HepG2 (cell line): ENCODE measurements at regions not wholly inside any gene's neighbourhood (a gene's known extent, or its start where the extent isn't known, plus 50 kb on each side); places are given as distances from the start of the nearest gene placed in this dataset.

ENCODE experiments used
- ATAC-seq: fragments of 200-7000 bp; cut with Tn5 transposase; 3 replicates; pipeline ENCODE4 v1.9.1; 2020; ENCODE audit warnings: mild to moderate bottlenecking, moderate library complexity
- BruUV-seq: library from RNA; stranded (reverse); fragments of 400-500 nt; replicated peaks from 2 replicates; lab custom pipeline; 2021; lab: Mats Ljungman, UMichigan
- CTCF ChIA-PET: fragments of 300-600 bp; formaldehyde crosslinking; extraction: SDS; loops from one replicate; lab custom pipeline; 2021; ENCODE audit warnings: low total read pairs, inconsistent platforms, low intra/inter-chr PET ratio; lab: Yijun Ruan, JAX
- POLR2A ChIA-PET: fragments of 350-600 bp; sonication (Branson Sonifier 250); formaldehyde crosslinking; loops from one replicate; lab custom pipeline; 2020; ENCODE audit warnings: antibody characterized with exemption, inconsistent platforms; lab: Yijun Ruan, JAX
- DNase-seq: peaks from one replicate; pipeline ENCODE4 v3.0.0-alpha.2; 2015; ENCODE audit warnings: low spot score
- FAIRE-seq: peaks from 3 replicates; lab custom pipeline; 2011; peaks lifted over from hg19 to GRCh38; lab: Jason Lieb, UNC
- H2AFZ ChIP-seq: one replicate; pipeline ENCODE4 v1.6.1; 2011; ENCODE audit warnings: low read length, inconsistent platforms
- H3K27ac ChIP-seq: fragments of 300-600 bp; 3 replicates; pipeline ENCODE4 v1.8.0; 2011; ENCODE audit warnings: mixed run types, mild to moderate bottlenecking, mixed read lengths, low read length, inconsistent platforms; ENCODE audit not compliant: insufficient read depth; ENCODE audit errors: extremely low read length
- H3K27me3 ChIP-seq, 2 experiments: fragments of 200-600 bp in 1 of 2; 2 replicates in 1 of 2; 3 replicates in 1 of 2; pipeline versions ENCODE4 v1.6.0 to v1.8.0; 2011; ENCODE audit warnings: low read length in 2 of 2, mild to moderate bottlenecking in 2 of 2, moderate library complexity in 2 of 2, inconsistent platforms in 1 of 2; ENCODE audit not compliant: insufficient read depth in 2 of 2, control insufficient read depth in 1 of 2
- H3K36me3 ChIP-seq, 2 experiments: fragments of 200-600 bp in 1 of 2; replicated peaks in 1 of 2; 2 replicates in 1 of 2; 3 replicates in 1 of 2; pipeline versions ENCODE4 v1.5.1 to v1.8.0; 2011; ENCODE audit warnings: low read length in 2 of 2, inconsistent platforms in 1 of 2; ENCODE audit not compliant: insufficient read depth in 2 of 2, control insufficient read depth in 1 of 2
- H3K4me1 ChIP-seq: 2 replicates; pipeline ENCODE4 v1.5.1; 2012; ENCODE audit warnings: low read length, inconsistent platforms; ENCODE audit not compliant: insufficient read depth
- H3K4me2 ChIP-seq: 2 replicates; pipeline ENCODE4 v1.6.0; 2011; ENCODE audit warnings: low read depth, low read length, inconsistent platforms
- H3K4me3 ChIP-seq, 3 experiments: fragments of 200-600 bp in 1 of 3; sonication (generic), shearing (Covaris generic) in 1 of 3; replicated peaks in 1 of 3; 2 replicates each; pipeline ENCODE4 v1.5.1; 2011 to 2016; ENCODE audit warnings: low read length in 3 of 3, inconsistent platforms in 2 of 3, low read depth in 2 of 3, mild to moderate bottlenecking in 2 of 3, control low read depth in 1 of 3, mixed read lengths in 1 of 3; ENCODE audit not compliant: insufficient read depth in 1 of 3
- H3K79me2 ChIP-seq: one replicate; pipeline ENCODE4 v1.6.1; 2011; ENCODE audit warnings: low read length, inconsistent platforms; ENCODE audit not compliant: insufficient read depth
- H3K9ac ChIP-seq: 2 replicates; pipeline ENCODE4 v1.6.0; 2011; ENCODE audit warnings: mild to moderate bottlenecking, low read depth, low read length, inconsistent platforms; ENCODE audit not compliant: insufficient read depth
- H3K9me3 ChIP-seq: 2 replicates; pipeline ENCODE4 v1.5.1; 2012; ENCODE audit warnings: mild to moderate bottlenecking, low read length
- H4K20me1 ChIP-seq: 2 replicates; pipeline ENCODE4 v1.6.0; 2011; ENCODE audit warnings: inconsistent platforms, mild to moderate bottlenecking, low read length, moderate library complexity; ENCODE audit not compliant: insufficient read depth
- HNF4A ChIP-seq: sonication (generic); formaldehyde crosslinking; IDR thresholded peaks from 2 replicates; pipeline ENCODE4 v1.4.0; 2020; ENCODE audit warnings: missing genetic modification reagents
- KDM5A ChIP-seq: fragments of 200-600 bp; sonication (generic); IDR thresholded peaks from 2 replicates; pipeline ENCODE4 v1.7.0; 2018; ENCODE audit warnings: antibody characterized with exemption, mild to moderate bottlenecking, low read length, borderline replicate concordance
- NR2F2 ChIP-seq: IDR thresholded peaks from 2 replicates; pipeline ENCODE4 v1.6.1; 2012; ENCODE audit warnings: low read depth, inconsistent platforms, borderline replicate concordance
- PRMT3 ChIP-seq: sonication (generic); formaldehyde crosslinking; IDR thresholded peaks from 2 replicates; pipeline ENCODE4 v1.8.1; 2022; ENCODE audit warnings: low read depth, mild to moderate bottlenecking, moderate library complexity, missing genetic modification reagents, borderline replicate concordance
- TAF15 ChIP-seq: fragments of 200-400 bp; formaldehyde crosslinking; IDR thresholded peaks from one replicate; pipeline ENCODE4 v1.6.1; 2018; ENCODE audit warnings: mild to moderate bottlenecking, low read depth, low read length; ENCODE audit not compliant: poor library complexity, severe bottlenecking
- TBX2 ChIP-seq: sonication (generic); formaldehyde crosslinking; IDR thresholded peaks from 2 replicates; pipeline ENCODE4 v1.5.0; 2020; ENCODE audit warnings: missing genetic modification reagents, mild to moderate bottlenecking, borderline replicate concordance
- ZNF749 ChIP-seq: sonication (generic); formaldehyde crosslinking; IDR thresholded peaks from 2 replicates; pipeline ENCODE4 v1.8.0; 2022; ENCODE audit warnings: mild to moderate bottlenecking, missing genetic modification reagents, moderate library complexity, borderline replicate concordance
- WGBS: methylation state at CpG from one replicate; pipeline ENCODE4 v1.1.6; 2017; ENCODE audit warnings: low lambda C conversion rate; 5-methylcytosine and 5-hydroxymethylcytosine counted together
- in situ Hi-C: cut with HindIII; loops from 2 replicates; pipeline ENCODE4 v1.10.0; 2017; ENCODE audit warnings: low pct_unique_long_range_greater_than_20kb; ENCODE audit not compliant: extremely low pct_ligation_motif_present
- intact Hi-C: fragments of 100-400 bp; cut with micrococcal nuclease; formaldehyde crosslinking; loops from one replicate; pipeline ENCODE4 v1.10.0; 2022; ENCODE audit not compliant: unreplicated experiment
- TF ChIP-seq, protein P1 (sequence below): sonication (generic); formaldehyde crosslinking; IDR thresholded peaks from 2 replicates; pipeline ENCODE4 v1.5.0; 2020; ENCODE audit warnings: mild to moderate bottlenecking, missing genetic modification reagents, moderate library complexity
- TF ChIP-seq, protein P2 (sequence below): sonication (generic); formaldehyde crosslinking; IDR thresholded peaks from 2 replicates; pipeline ENCODE4 v1.4.0; 2020; ENCODE audit warnings: missing genetic modification reagents

DNA sequence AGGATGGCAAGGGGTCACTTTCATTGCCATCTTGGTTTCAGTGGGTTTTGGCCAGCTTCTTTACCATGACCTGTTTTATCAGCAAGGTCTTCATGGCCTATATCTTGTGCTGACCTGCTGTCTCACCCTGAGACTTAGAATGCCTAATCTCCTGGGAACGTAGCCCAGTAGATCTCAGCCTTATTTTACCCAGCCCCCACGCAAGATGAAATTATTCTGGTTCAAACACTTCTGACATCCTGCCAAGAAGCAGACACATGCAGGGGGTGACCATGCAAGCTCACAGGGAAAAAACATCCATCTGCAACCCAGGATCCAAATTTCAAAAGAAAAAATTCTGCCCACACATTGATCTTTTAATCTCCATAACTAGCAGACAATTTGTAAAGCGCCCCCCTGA is 88.4 kb upstream of the EEPD1 start:
- Histone ChIP-seq H3K9me3 (no peaks in the 10 kb centered on the region), H3K4me2 (no peak overlapping the region), H4K20me1 (no peaks in the 10 kb centered on the region), H2AFZ (no peak overlapping the region), H3K4me1 (no peaks in the 10 kb centered on the region), H3K9ac (no peak overlapping the region), H3K36me3 (no peaks in the 10 kb centered on the region), H3K27me3 (no peaks in the 10 kb centered on the region), H3K27ac (no peak overlapping the region), H3K79me2 (no peaks in the 10 kb centered on the region), H3K4me3 (no peak overlapping the region)
- 27% methylated on average over 3 of the region's 3 CpGs for WGBS
- in situ Hi-C loops = no loop called here
- ATAC-seq (no peak), FAIRE-seq (no peak), DNase-seq (no peak)
- CTCF ChIA-PET = no interaction called here
- POLR2A ChIA-PET = no interaction called here
- BruUV-seq = no TSS peak
- intact Hi-C loops = loop anchor here (5.0 kb wide), 1 partner anchor 1863 kb away; no protein-coding TSS in a partner anchor
- no peak for TF ChIP-seq TAF15
- no peak for TF ChIP-seq HNF4A (CRISPR knock-in tag)
- TF ChIP-seq, protein P1, sequence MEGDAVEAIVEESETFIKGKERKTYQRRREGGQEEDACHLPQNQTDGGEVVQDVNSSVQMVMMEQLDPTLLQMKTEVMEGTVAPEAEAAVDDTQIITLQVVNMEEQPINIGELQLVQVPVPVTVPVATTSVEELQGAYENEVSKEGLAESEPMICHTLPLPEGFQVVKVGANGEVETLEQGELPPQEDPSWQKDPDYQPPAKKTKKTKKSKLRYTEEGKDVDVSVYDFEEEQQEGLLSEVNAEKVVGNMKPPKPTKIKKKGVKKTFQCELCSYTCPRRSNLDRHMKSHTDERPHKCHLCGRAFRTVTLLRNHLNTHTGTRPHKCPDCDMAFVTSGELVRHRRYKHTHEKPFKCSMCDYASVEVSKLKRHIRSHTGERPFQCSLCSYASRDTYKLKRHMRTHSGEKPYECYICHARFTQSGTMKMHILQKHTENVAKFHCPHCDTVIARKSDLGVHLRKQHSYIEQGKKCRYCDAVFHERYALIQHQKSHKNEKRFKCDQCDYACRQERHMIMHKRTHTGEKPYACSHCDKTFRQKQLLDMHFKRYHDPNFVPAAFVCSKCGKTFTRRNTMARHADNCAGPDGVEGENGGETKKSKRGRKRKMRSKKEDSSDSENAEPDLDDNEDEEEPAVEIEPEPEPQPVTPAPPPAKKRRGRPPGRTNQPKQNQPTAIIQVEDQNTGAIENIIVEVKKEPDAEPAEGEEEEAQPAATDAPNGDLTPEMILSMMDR (CRISPR knock-in tag) = no peak
- no peak for TF ChIP-seq PRMT3 (CRISPR knock-in tag)
- TF ChIP-seq TBX2 (CRISPR knock-in tag) = no peak
- TF ChIP-seq NR2F2 = no peak
- no peak for TF ChIP-seq ZNF749 (CRISPR knock-in tag)
- TF ChIP-seq KDM5A = no peak
- TF ChIP-seq, protein P2, sequence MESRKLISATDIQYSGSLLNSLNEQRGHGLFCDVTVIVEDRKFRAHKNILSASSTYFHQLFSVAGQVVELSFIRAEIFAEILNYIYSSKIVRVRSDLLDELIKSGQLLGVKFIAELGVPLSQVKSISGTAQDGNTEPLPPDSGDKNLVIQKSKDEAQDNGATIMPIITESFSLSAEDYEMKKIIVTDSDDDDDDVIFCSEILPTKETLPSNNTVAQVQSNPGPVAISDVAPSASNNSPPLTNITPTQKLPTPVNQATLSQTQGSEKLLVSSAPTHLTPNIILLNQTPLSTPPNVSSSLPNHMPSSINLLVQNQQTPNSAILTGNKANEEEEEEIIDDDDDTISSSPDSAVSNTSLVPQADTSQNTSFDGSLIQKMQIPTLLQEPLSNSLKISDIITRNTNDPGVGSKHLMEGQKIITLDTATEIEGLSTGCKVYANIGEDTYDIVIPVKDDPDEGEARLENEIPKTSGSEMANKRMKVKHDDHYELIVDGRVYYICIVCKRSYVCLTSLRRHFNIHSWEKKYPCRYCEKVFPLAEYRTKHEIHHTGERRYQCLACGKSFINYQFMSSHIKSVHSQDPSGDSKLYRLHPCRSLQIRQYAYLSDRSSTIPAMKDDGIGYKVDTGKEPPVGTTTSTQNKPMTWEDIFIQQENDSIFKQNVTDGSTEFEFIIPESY = no peak
